BJ (cell line): ENCODE measurements at regions not wholly inside any gene's neighbourhood (a gene's known extent, or its start where the extent isn't known, plus 50 kb on each side); places are given as distances from the start of the nearest gene placed in this dataset.
"Not testable (repeated sequence)": the region's sequence is repeated elsewhere in the genome, so short reads cannot be mapped to it uniquely, and the experiment has no call there.

ENCODE experiments used
- CTCF ChIA-PET: fragments of 350-600 bp; formaldehyde crosslinking; extraction: SDS; loops from one replicate; lab custom pipeline; 2021; ENCODE audit warnings: antibody characterized with exemption, inconsistent platforms; lab: Yijun Ruan, JAX
- POLR2A ChIA-PET: fragments of 300-600 bp; sonication (Branson Sonifier 250); formaldehyde crosslinking; extraction: SDS; loops from one replicate; lab custom pipeline; 2021; ENCODE audit warnings: antibody characterized with exemption; lab: Charles Lee
- DNase-seq: peaks from one replicate; pipeline ENCODE4 v3.0.0-alpha.2; 2011; ENCODE audit warnings: low read depth
- H3K27me3 ChIP-seq: 2 replicates; pipeline ENCODE4 v1.6.0; 2011; ENCODE audit warnings: low read length; ENCODE audit not compliant: control insufficient read depth, insufficient read depth
- H3K36me3 ChIP-seq: 2 replicates; pipeline ENCODE4 v1.5.1; 2011; ENCODE audit warnings: low read length; ENCODE audit not compliant: control insufficient read depth, insufficient read depth
- H3K4me3 ChIP-seq: 2 replicates; pipeline ENCODE4 v1.5.1; 2011; ENCODE audit warnings: low read depth, mild to moderate bottlenecking, control low read depth, low read length
- CTCF ChIP-seq: IDR thresholded peaks from 2 replicates; pipeline ENCODE4 v1.5.1; 2011; ENCODE audit warnings: low read depth, mild to moderate bottlenecking, control low read depth, inconsistent platforms, low read length, moderate library complexity; ENCODE audit not compliant: insufficient read depth

GRCh38 chr17:21482189-21482865 is 106.2 kb downstream of the KCNJ12 start:
- H3K27me3 ChIP-seq, result peaks cover 18% of the 10 kb centered on the region
- no peak for TF ChIP-seq CTCF
- CTCF ChIA-PET, result interaction anchor here (0.7 to 1.1 kb wide), 2 partner anchors 25 to 363 kb away, joined by 3 to 4 read pairs; no protein-coding TSS in a partner anchor
- POLR2A ChIA-PET, result no interaction called here
- H3K36me3 ChIP-seq, result no peaks in the 10 kb centered on the region
- no peak overlapping the region for H3K4me3 ChIP-seq
- DNase-seq, result no peak

DNA sequence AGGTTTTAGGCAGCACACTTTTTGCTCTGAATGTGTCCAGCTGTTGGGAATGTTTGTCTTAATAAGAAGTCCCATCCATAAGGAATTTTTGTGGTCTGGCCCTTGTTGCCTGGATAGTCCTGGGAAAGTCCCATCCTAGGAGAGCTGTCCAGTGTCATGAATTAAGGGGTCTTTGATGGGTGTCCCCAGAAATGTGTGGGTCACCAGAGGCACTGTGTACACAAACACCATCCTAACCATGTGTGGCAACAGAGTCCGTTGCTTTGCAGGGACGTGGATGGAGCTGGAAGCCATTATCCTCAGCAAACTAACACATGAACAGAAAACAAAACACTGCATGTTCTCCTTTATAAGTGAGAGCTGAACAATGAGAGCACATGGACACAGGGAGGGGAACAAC is 111.9 kb downstream of the KCNJ12 start:
- POLR2A ChIA-PET, DNase-seq, H3K36me3 ChIP-seq, H3K27me3 ChIP-seq, H3K4me3 ChIP-seq: not testable (repeated sequence)
- CTCF ChIA-PET, result interaction anchor here (0.8 to 1.4 kb wide), 3 partner anchors 11 to 369 kb away, joined by 3 to 8 read pairs (median 3); no protein-coding TSS in a partner anchor

DNA sequence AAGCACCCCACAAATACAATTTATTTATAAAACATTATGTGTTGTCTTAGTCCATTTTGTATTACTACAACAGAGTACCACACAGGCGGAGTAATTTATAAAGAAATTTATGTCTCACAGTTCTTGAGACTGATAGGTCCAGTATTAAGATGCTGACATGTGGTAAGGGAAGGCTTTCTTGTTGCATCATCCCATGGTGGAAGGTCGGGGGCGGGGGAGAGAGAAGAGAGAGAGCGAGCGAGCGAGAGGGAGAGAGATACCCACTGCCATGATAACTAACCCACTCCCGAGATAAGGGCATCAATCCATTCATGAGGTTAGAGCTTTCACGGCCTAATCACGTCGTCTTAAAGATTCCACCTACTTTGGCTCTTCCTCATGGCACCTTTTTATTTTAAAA is 117.8 kb downstream of the KCNJ12 start:
- TF ChIP-seq CTCF, result no peak
- DNase-seq, result no peak
- POLR2A ChIA-PET, result no interaction called here
- no peak overlapping the region for H3K4me3 ChIP-seq
- CTCF ChIA-PET, result interaction anchor here (1.6 kb wide), 1 partner anchor 17 kb away, joined by 3 read pairs; no protein-coding TSS in a partner anchor
- H3K27me3 ChIP-seq, result peaks cover 5% of the 10 kb centered on the region
- H3K36me3 ChIP-seq, result no peaks in the 10 kb centered on the region

DNA sequence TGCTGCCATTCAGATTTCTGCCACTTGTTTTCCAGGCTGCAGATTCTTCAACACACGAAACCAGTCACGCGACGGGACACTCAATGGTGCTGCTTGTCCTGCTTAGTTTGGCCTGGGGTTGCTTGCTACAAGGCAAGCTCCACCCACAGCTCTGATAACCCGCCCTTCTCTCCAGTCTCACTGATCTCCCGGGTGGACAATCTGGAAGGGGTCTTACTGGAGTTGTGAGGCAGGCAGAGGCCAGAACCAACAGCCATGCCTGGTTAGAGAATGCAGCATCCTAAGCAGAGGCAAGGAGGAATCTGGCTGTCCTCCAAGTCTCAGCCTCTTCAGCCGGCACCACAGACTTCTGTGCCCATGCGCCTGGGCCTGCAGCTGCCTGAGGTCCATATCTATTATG is 119.1 kb downstream of the KCNJ12 start:
- DNase-seq, result no peak
- H3K36me3 ChIP-seq, result no peaks in the 10 kb centered on the region
- no peak overlapping the region for H3K4me3 ChIP-seq
- TF ChIP-seq CTCF, result no peak
- peaks cover 7% of the 10 kb centered on the region for H3K27me3 ChIP-seq
- CTCF ChIA-PET, result interaction anchor here (1.0 to 1.6 kb wide), 2 partner anchors 16 to 38 kb away, joined by 3 to 4 read pairs; no protein-coding TSS in a partner anchor
- POLR2A ChIA-PET, result no interaction called here

DNA sequence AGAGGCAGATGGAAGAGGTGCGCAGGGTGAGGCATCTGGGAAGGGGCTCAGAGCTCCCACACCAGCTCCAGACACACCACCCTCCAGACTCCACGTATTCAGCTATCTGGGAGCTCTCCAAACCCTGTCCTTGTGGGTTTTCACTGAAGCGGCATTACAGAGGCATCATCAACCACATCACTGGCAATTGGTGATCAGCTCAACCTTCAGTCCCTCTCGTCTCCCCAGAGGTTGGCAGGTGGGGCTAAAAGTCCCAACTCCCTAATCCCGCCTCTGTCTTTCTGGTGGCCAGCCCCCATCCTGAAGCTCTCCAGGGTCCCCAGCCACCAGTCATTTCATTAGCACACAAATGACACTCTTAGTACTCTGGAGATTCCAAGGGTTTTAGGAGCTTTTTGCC is 123.9 kb downstream of the KCNJ12 start:
- ChIA-PET POLR2A (no interaction called here), CTCF (interaction anchor here (1.2 to 4.8 kb wide), 2 partner anchors 12 to 48 kb away, joined by 3 to 27 read pairs; no protein-coding TSS in a partner anchor)
- no peak for DNase-seq
- no peaks in the 10 kb centered on the region for H3K36me3 ChIP-seq
- no peak for TF ChIP-seq CTCF
- no peak overlapping the region for H3K4me3 ChIP-seq
- H3K27me3 ChIP-seq, result peaks cover 11% of the 10 kb centered on the region

DNA sequence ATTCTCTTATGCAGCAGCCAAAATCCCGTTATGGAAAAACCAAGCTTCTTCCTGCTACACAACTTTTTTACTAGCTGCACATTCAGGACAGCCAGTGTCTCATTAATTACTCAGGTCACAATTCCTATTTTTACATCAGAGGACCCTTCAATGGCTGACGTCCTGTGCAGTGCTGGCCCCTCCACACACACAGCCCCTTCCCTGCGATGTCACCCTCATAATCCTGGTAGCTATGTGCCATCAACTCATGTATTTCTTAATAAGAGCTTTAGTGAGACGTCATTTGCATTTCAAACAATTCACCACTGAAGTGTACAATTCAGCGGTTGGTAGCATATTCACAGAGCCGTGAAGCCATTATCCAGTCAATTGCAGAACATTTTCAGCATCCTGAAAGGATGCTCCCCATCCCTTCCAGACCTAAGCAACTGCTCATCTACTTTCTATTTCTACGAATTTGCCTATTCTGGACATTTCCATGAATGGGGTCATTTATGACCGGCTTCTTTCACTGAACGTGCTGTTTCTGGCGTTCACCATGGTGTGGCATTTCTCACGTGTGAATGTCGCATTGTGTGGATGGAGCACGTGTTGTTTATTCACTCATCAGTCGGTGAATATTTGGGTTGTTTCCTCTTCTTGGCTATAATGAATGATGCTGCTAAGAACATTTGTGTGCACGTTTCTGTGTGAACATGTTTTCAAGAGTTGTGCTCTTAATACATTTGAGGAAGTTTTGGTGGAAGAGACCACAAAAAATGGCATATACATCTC is 126.0 kb downstream of the KCNJ12 start:
- DNase-seq, H3K4me3 ChIP-seq, H3K36me3 ChIP-seq, H3K27me3 ChIP-seq, POLR2A ChIA-PET: not testable (repeated sequence)
- CTCF ChIA-PET, result interaction anchor here (4.8 kb wide), 1 partner anchor 10 kb away, joined by 27 read pairs; no protein-coding TSS in a partner anchor
